A673 (cell line): ENCODE measurements at regions not wholly inside any gene's neighbourhood (a gene's known extent, or its start where the extent isn't known, plus 50 kb on each side); places are given as distances from the start of the nearest gene placed in this dataset.
"Not testable (repeated sequence)": the region's sequence is repeated elsewhere in the genome, so short reads cannot be mapped to it uniquely, and the experiment has no call there.

Experiments
- BruUV-seq: library from RNA; stranded (reverse); fragments of 400-500 nt; replicated peaks from 2 replicates; lab custom pipeline; 2021; lab: Mats Ljungman, UMichigan
- CTCF ChIA-PET: fragments of 300-600 bp; sonication (Branson Sonifier 250); formaldehyde crosslinking; loops from one replicate; lab custom pipeline; 2022; ENCODE audit warnings: antibody characterized with exemption; lab: Charles Lee
- POLR2A ChIA-PET: fragments of 300-600 bp; sonication (Branson Sonifier 250); formaldehyde crosslinking; loops from one replicate; lab custom pipeline; 2022; ENCODE audit warnings: antibody characterized with exemption; ENCODE audit not compliant: low non-redundant PET; lab: Charles Lee
- DNase-seq: peaks from one replicate; pipeline ENCODE4 v3.0.0-alpha.2; 2015; ENCODE audit warnings: low spot score
- H3K27ac ChIP-seq: fragments of 200-600 bp; sonication (generic); 2 replicates; pipeline ENCODE4 v1.5.1; 2016; ENCODE audit warnings: mixed run types, low read depth, mild to moderate bottlenecking, mixed read lengths, antibody characterized with exemption, low read length; ENCODE audit not compliant: poor library complexity, severe bottlenecking
- H3K27me3 ChIP-seq: fragments of 200-600 bp; sonication (generic); replicated peaks from 2 replicates; pipeline ENCODE4 v1.6.1; 2017; ENCODE audit warnings: mixed run types, low read depth, mild to moderate bottlenecking, mixed read lengths, antibody characterized with exemption, low read length; ENCODE audit not compliant: insufficient read depth, poor library complexity
- H3K36me3 ChIP-seq: fragments of 200-600 bp; sonication (generic); 2 replicates; pipeline ENCODE4 v1.6.1; 2016; ENCODE audit warnings: mixed run types, mild to moderate bottlenecking, mixed read lengths, antibody characterized with exemption, low read length; ENCODE audit not compliant: insufficient read depth, poor library complexity, severe bottlenecking
- H3K4me1 ChIP-seq: fragments of 200-600 bp; sonication (generic); 2 replicates; pipeline ENCODE4 v1.6.1; 2017; ENCODE audit warnings: mixed run types, mild to moderate bottlenecking, mixed read lengths, antibody characterized with exemption, low read length; ENCODE audit not compliant: insufficient read depth, poor library complexity, severe bottlenecking
- H3K4me3 ChIP-seq: fragments of 200-600 bp; sonication (generic); 2 replicates; pipeline ENCODE4 v1.5.1; 2016; ENCODE audit warnings: low read depth, mixed run types, mild to moderate bottlenecking, mixed read lengths, low read length; ENCODE audit not compliant: poor library complexity, severe bottlenecking
- H3K9me3 ChIP-seq: fragments of 200-600 bp; sonication (generic); 2 replicates; pipeline ENCODE4 v1.6.1; 2016; ENCODE audit warnings: mixed run types, low read depth, mild to moderate bottlenecking, mixed read lengths, antibody characterized with exemption, low read length; ENCODE audit not compliant: poor library complexity, severe bottlenecking
- CTCF ChIP-seq: fragments of 300-800, 200-600 bp; sonication (generic); conservative IDR thresholded peaks from 2 replicates; pipeline ENCODE4 v1.5.1; 2017; ENCODE audit warnings: low read depth, mild to moderate bottlenecking, antibody characterized with exemption, low read length, moderate library complexity, mixed read lengths
- EZH2 ChIP-seq: fragments of 200-600 bp; sonication (generic); IDR thresholded peaks from 2 replicates; pipeline ENCODE4 v1.6.1; 2017; ENCODE audit warnings: borderline replicate concordance, low read depth, mild to moderate bottlenecking, mixed read lengths, antibody characterized with exemption, low read length; ENCODE audit not compliant: poor library complexity, severe bottlenecking
- intact Hi-C: fragments of 100-400 bp; cut with micrococcal nuclease; formaldehyde crosslinking; loops from one replicate; pipeline ENCODE4 v1.10.0; 2022; ENCODE audit not compliant: unreplicated experiment

- BruUV-seq: no TSS peak
- H3K4me3 ChIP-seq: no peak overlapping the region
- peaks cover 2% of the 10 kb centered on the region for H3K27me3 ChIP-seq
- CTCF ChIA-PET: no interaction called here
- no peak for TF ChIP-seq CTCF
- no peak for TF ChIP-seq EZH2
- no peak overlapping the region for H3K27ac ChIP-seq
- H3K4me1 ChIP-seq: no peaks in the 10 kb centered on the region
- no peaks in the 10 kb centered on the region for H3K9me3 ChIP-seq
- POLR2A ChIA-PET: no interaction called here
- no peaks in the 10 kb centered on the region for H3K36me3 ChIP-seq
- intact Hi-C loops: no loop called here
- DNase-seq: no peak
Observed at GRCh38 chr1:166307261-166308188, 140.7 kb upstream of the FAM78B start.

GRCh38 chr1:166316306-166316705, 149.5 kb upstream of the FAM78B start:
- H3K4me3 ChIP-seq, H3K9me3 ChIP-seq, POLR2A ChIA-PET, intact Hi-C loops, BruUV-seq, H3K36me3 ChIP-seq, DNase-seq, CTCF ChIA-PET, H3K27ac ChIP-seq, H3K4me1 ChIP-seq: not testable (repeated sequence)
- H3K27me3 ChIP-seq: peaks cover 13% of the 10 kb centered on the region

- ChIA-PET POLR2A (no interaction called here), CTCF (no interaction called here)
- Histone ChIP-seq H3K27me3 (peaks cover 46% of the 10 kb centered on the region), H3K4me1 (no peaks in the 10 kb centered on the region), H3K4me3 (no peak overlapping the region), H3K9me3 (no peaks in the 10 kb centered on the region), H3K36me3 (no peaks in the 10 kb centered on the region), H3K27ac (no peak overlapping the region)
- no TSS peak for BruUV-seq
- TF ChIP-seq EZH2: no peak
- no peak for TF ChIP-seq CTCF
- no peak for DNase-seq
- intact Hi-C loops: no loop called here
Observed at GRCh38 chr1:166322470-166322869, 155.7 kb upstream of the FAM78B start.

- no peaks in the 10 kb centered on the region for H3K9me3 ChIP-seq
- TF ChIP-seq EZH2: no peak
- TF ChIP-seq CTCF: no peak
Observed at GRCh38 chr1:166327886-166328285, 161.1 kb upstream of the FAM78B start.

More at GRCh38 chr1:166327886-166328285, 161.1 kb upstream of the FAM78B start:
- no peak for DNase-seq
- BruUV-seq: no TSS peak
- Histone ChIP-seq H3K27ac (no peak overlapping the region), H3K4me1 (no peaks in the 10 kb centered on the region), H3K4me3 (no peak overlapping the region), H3K36me3 (no peaks in the 10 kb centered on the region), H3K27me3 (peaks cover 35% of the 10 kb centered on the region)
- CTCF ChIA-PET: no interaction called here
- intact Hi-C loops: no loop called here
- POLR2A ChIA-PET: no interaction called here
